Natural killer cell (primary cell): ENCODE measurements at regions not wholly inside any gene's neighbourhood (a gene's known extent, or its start where the extent isn't known, plus 50 kb on each side); places are given as distances from the start of the nearest gene placed in this dataset.
"Not testable (repeated sequence)": the region's sequence is repeated elsewhere in the genome, so short reads cannot be mapped to it uniquely, and the experiment has no call there.

Source experiments
- ATAC-seq, 3 donors: fragments of 150-1000 bp in 2 of 3; fragments of 200-7000 bp in 1 of 3; cut with Tn5 transposase; 1 replicate in 1 of 3; 2 replicates in 2 of 3; pipeline ENCODE4 v1.10.0; 2021; ENCODE audit warnings: mild to moderate bottlenecking in 2 of 3, moderate library complexity in 2 of 3
- DNase-seq, 2 donors: peaks; one replicate each; pipeline versions ENCODE4 v3.0.0 to v3.0.0-alpha.2; 2013 to 2021; ENCODE audit warnings: mixed read lengths in 1 of 2
- H3K27ac ChIP-seq: one replicate; pipeline ENCODE4 v1.5.1; 2013; ENCODE audit warnings: mild to moderate bottlenecking, low read length
- H3K27me3 ChIP-seq: one replicate; pipeline ENCODE4 v1.6.1; 2013; ENCODE audit warnings: low read length; ENCODE audit not compliant: control insufficient read depth, insufficient read depth
- H3K36me3 ChIP-seq: one replicate; pipeline ENCODE4 v1.6.1; 2013; ENCODE audit warnings: low read length; ENCODE audit not compliant: control insufficient read depth, insufficient read depth
- H3K4me1 ChIP-seq: one replicate; pipeline ENCODE4 v1.6.1; 2013; ENCODE audit warnings: low read length; ENCODE audit not compliant: control insufficient read depth, insufficient read depth
- H3K4me3 ChIP-seq: one replicate; pipeline ENCODE4 v1.5.1; 2013; ENCODE audit warnings: low read length
- H3K9me3 ChIP-seq: one replicate; pipeline ENCODE4 v1.6.1; 2013; ENCODE audit warnings: low read length; ENCODE audit not compliant: control insufficient read depth, insufficient read depth
- H3K27ac Mint-ChIP-seq, 2 donors: one replicate each; pipeline ENCODE4 v1.8.0; 2022; ENCODE audit warnings: mild to moderate bottlenecking in 2 of 2, mixed read lengths in 2 of 2, moderate library complexity in 1 of 2
- H3K27me3 Mint-ChIP-seq, 2 donors: one replicate each; pipeline ENCODE4 v1.8.0; 2022; ENCODE audit warnings: low read depth in 2 of 2, mixed read lengths in 2 of 2
- H3K36me3 Mint-ChIP-seq: one replicate; pipeline ENCODE4 v1.8.0; 2022; ENCODE audit warnings: mixed read lengths
- H3K4me1 Mint-ChIP-seq, 2 donors: one replicate each; pipeline ENCODE4 v1.8.0; 2022; ENCODE audit warnings: mixed read lengths in 2 of 2
- H3K4me3 Mint-ChIP-seq: one replicate; pipeline ENCODE4 v1.8.0; 2022; ENCODE audit warnings: mild to moderate bottlenecking, moderate library complexity, mixed read lengths
- H3K9me3 Mint-ChIP-seq, 2 donors: one replicate each; pipeline ENCODE4 v1.8.0; 2022; ENCODE audit warnings: mixed read lengths in 2 of 2
- WGBS: methylation state at CpG from one replicate; pipeline ENCODE4 v1.1.7; 2013; ENCODE audit warnings: missing lambda C conversion rate; ENCODE audit not compliant: insufficient coverage; 5-methylcytosine and 5-hydroxymethylcytosine counted together
- intact Hi-C: fragments of 100-400 bp; cut with micrococcal nuclease; formaldehyde crosslinking; loops from one replicate; pipeline ENCODE4 v1.14.2; 2022
- TF ChIP-seq, protein P1 (sequence below): fragments of 200-600 bp; IDR thresholded peaks from one replicate; pipeline ENCODE4 v1.8.0; 2022; ENCODE audit warnings: antibody characterized with exemption

DNA sequence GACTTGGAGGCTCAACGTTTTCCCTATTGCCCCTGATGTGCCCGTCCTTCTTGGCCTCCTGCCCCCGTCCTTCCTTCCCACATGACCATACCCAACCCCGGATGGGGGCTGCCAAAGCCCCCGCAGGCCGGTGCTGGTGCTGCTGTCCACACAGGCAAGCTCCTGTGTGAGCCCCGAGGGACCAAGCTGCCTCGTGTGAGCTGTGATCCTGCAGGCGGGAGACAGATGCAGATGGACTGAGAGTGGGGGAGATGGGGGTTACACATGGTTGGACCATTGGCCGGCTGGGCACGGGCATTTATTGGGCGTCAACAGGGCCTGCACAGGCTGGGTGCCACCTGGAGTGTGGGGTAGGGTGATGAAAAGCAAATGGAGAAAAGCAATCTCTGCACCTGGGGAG lies 313.2 kb upstream of the B3GAT1 start:
- TF ChIP-seq, protein P1, sequence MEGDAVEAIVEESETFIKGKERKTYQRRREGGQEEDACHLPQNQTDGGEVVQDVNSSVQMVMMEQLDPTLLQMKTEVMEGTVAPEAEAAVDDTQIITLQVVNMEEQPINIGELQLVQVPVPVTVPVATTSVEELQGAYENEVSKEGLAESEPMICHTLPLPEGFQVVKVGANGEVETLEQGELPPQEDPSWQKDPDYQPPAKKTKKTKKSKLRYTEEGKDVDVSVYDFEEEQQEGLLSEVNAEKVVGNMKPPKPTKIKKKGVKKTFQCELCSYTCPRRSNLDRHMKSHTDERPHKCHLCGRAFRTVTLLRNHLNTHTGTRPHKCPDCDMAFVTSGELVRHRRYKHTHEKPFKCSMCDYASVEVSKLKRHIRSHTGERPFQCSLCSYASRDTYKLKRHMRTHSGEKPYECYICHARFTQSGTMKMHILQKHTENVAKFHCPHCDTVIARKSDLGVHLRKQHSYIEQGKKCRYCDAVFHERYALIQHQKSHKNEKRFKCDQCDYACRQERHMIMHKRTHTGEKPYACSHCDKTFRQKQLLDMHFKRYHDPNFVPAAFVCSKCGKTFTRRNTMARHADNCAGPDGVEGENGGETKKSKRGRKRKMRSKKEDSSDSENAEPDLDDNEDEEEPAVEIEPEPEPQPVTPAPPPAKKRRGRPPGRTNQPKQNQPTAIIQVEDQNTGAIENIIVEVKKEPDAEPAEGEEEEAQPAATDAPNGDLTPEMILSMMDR: no peak
- Mint-ChIP-seq H3K9me3 (no peaks in the 10 kb centered on the region), H3K27ac (no peak overlapping the region), H3K4me1 (no peaks in the 10 kb centered on the region), H3K27me3 (peaks cover 22 to 26% of the 10 kb centered on the region in 2 donors), H3K36me3 (no peaks in the 10 kb centered on the region), H3K4me3 (no peak overlapping the region)
- Histone ChIP-seq H3K27me3 (no peaks in the 10 kb centered on the region), H3K27ac (no peak overlapping the region), H3K4me1 (no peaks in the 10 kb centered on the region), H3K9me3 (no peaks in the 10 kb centered on the region), H3K36me3 (no peaks in the 10 kb centered on the region), H3K4me3 (no peak overlapping the region)
- intact Hi-C loops: loop anchor here (5.0 kb wide), 1 partner anchor 363 kb away; no protein-coding TSS in a partner anchor
- WGBS: 84% methylated on average over 12 of the region's 12 CpGs
- DNase-seq (no peak), ATAC-seq (no peak)

DNA sequence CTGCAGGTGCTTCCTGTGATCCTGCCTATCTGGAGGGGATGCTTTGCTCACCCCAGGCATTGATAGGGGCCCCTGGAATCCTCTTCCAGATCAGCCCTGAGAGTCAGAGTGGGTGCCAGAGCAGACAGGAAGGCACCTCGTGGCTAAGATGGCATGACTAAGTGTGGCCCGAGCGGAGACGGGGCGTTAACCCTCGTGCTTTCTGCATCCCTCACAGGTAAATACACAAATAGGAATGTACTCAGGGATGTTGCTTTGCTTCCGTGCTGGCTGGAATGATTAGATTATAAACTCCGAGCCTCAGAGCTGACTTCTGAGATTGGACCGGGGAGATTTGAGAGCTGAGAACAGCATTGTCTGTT lies 312.7 kb upstream of the B3GAT1 start:
- Histone ChIP-seq H3K4me1 (no peaks in the 10 kb centered on the region), H3K9me3 (no peaks in the 10 kb centered on the region), H3K27me3 (no peaks in the 10 kb centered on the region), H3K27ac (no peak overlapping the region), H3K4me3 (no peak overlapping the region), H3K36me3 (no peaks in the 10 kb centered on the region)
- TF ChIP-seq, protein P1: no peak
- H3K4me3 Mint-ChIP-seq: no peak overlapping the region
- no peak for ATAC-seq
- H3K4me1 Mint-ChIP-seq: no peaks in the 10 kb centered on the region
- H3K27ac Mint-ChIP-seq: no peak overlapping the region
- no peak for DNase-seq
- no peaks in the 10 kb centered on the region for H3K36me3 Mint-ChIP-seq
- intact Hi-C loops: loop anchor here (5.0 kb wide), 1 partner anchor 362 kb away; no protein-coding TSS in a partner anchor
- 39% methylated on average over 9 of the region's 9 CpGs for WGBS
- peaks cover 22 to 26% of the 10 kb centered on the region in 2 donors for H3K27me3 Mint-ChIP-seq
- no peaks in the 10 kb centered on the region for H3K9me3 Mint-ChIP-seq

DNA sequence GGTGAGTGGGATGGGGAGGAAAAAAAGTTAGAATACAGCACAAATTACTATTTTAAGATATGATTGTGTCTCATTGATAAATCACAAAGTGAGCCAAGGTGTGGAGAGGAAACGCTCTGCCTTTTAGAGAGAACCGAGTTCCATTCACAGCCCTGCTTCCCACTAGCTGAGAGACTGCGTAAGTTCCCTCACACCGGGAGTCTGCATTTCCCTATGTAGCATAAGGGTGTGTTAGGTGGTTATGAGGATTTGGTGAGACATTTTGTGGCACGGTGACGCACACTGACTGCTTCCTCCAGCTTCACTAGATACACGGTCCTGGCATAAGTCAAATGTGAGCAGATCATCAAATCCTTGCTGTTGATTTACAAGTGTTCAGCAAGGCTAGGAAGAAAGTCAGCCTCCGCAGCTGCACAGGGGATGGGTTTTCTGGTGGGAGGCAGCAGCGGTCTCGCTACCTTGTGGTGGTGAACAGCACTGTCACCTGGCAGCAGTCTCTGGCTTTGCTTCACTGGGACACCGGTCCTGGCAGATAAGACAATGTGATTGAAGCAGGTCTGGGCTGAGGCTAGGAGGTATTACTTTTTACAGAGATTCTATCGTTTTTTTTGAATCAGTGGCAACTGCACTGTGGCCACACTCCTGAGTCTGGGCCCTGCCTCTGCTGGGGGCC lies 312.2 kb upstream of the B3GAT1 start:
- 71% methylated on average over 12 of the region's 12 CpGs for WGBS
- Mint-ChIP-seq H3K9me3 (no peaks in the 10 kb centered on the region), H3K4me3 (no peak overlapping the region), H3K4me1 (no peaks in the 10 kb centered on the region), H3K27ac (no peak overlapping the region), H3K27me3 (peaks cover 22 to 26% of the 10 kb centered on the region in 2 donors), H3K36me3 (no peaks in the 10 kb centered on the region)
- no peaks in the 10 kb centered on the region for H3K36me3 ChIP-seq
- no peaks in the 10 kb centered on the region for H3K27me3 ChIP-seq
- TF ChIP-seq, protein P1: no peak
- no peak overlapping the region for H3K27ac ChIP-seq
- no peak overlapping the region for H3K4me3 ChIP-seq
- H3K4me1 ChIP-seq: no peaks in the 10 kb centered on the region
- ATAC-seq (no peak), DNase-seq (no peak)
- intact Hi-C loops: no loop called here
- no peaks in the 10 kb centered on the region for H3K9me3 ChIP-seq

- 100% methylated on average over 1 of the region's 2 CpGs for WGBS
- H3K4me1 Mint-ChIP-seq: not testable (repeated sequence)
- peaks cover 30 to 31% of the 10 kb centered on the region in 2 donors for H3K27me3 Mint-ChIP-seq
Measured at GRCh38 chr11:134720691-134721070, 308.6 kb upstream of the B3GAT1 start.

GRCh38 chr11:134719940-134720690 lies 308.1 kb upstream of the B3GAT1 start:
- H3K4me3 ChIP-seq, H3K36me3 Mint-ChIP-seq, H3K9me3 Mint-ChIP-seq, H3K4me3 Mint-ChIP-seq, ATAC-seq, DNase-seq, H3K4me1 ChIP-seq, intact Hi-C loops, H3K9me3 ChIP-seq, H3K4me1 Mint-ChIP-seq, H3K36me3 ChIP-seq, H3K27ac Mint-ChIP-seq, H3K27me3 ChIP-seq, H3K27ac ChIP-seq: not testable (repeated sequence)
- 50% methylated on average over 2 of the region's 4 CpGs for WGBS
- peaks cover 29 to 34% of the 10 kb centered on the region in 2 donors for H3K27me3 Mint-ChIP-seq

More at GRCh38 chr11:134720691-134721070, 308.6 kb upstream of the B3GAT1 start:
- H3K36me3 Mint-ChIP-seq, DNase-seq, ATAC-seq, H3K4me3 ChIP-seq, intact Hi-C loops, H3K27ac ChIP-seq, H3K27me3 ChIP-seq, H3K9me3 Mint-ChIP-seq, H3K4me3 Mint-ChIP-seq, H3K4me1 ChIP-seq, H3K27ac Mint-ChIP-seq, H3K36me3 ChIP-seq, H3K9me3 ChIP-seq: not testable (repeated sequence)
